H1 (cell line): ENCODE measurements at regions not wholly inside any gene's neighbourhood (a gene's known extent, or its start where the extent isn't known, plus 50 kb on each side); places are given as distances from the start of the nearest gene placed in this dataset.
"Not testable (repeated sequence)": the region's sequence is repeated elsewhere in the genome, so short reads cannot be mapped to it uniquely, and the experiment has no call there.

Source experiments
- CTCF ChIA-PET: fragments of 300-600 bp; sonication (Branson Sonifier 250); formaldehyde crosslinking; loops from one replicate; lab custom pipeline; 2021; ENCODE audit not compliant: partially characterized antibody; lab: Charles Lee
- POLR2A ChIA-PET: fragments of 300-600 bp; sonication (Branson Sonifier 250); formaldehyde crosslinking; loops from one replicate; lab custom pipeline; 2021; ENCODE audit warnings: inconsistent platforms; ENCODE audit not compliant: partially characterized antibody; lab: Charles Lee
- DNase-seq, 2 experiments: peaks; one replicate each; pipeline versions ENCODE4 v3.0.0 to v3.0.0-alpha.2; 2010 to 2022; ENCODE audit warnings: low spot score in 2 of 2, low read depth in 1 of 2, mixed read lengths in 1 of 2
- FAIRE-seq: peaks from 2 replicates; lab custom pipeline; 2011; peaks lifted over from hg19 to GRCh38; lab: Jason Lieb, UNC
- H2AFZ ChIP-seq: 2 replicates; pipeline ENCODE4 v1.8.1; 2012; ENCODE audit warnings: low read length, inconsistent platforms
- H2AK5ac ChIP-seq: 2 replicates; pipeline ENCODE4 v1.6.1; 2013; ENCODE audit warnings: low read depth, low read length
- H2BK120ac ChIP-seq: replicated peaks from 2 replicates; pipeline ENCODE3; 2013; ENCODE audit warnings: low read depth, low read length, inconsistent platforms
- H2BK12ac ChIP-seq: 2 replicates; pipeline ENCODE4 v1.6.1; 2013; ENCODE audit warnings: low read depth, low read length
- H2BK15ac ChIP-seq: 2 replicates; pipeline ENCODE4 v1.6.1; 2013; ENCODE audit warnings: low read length
- H2BK20ac ChIP-seq: 2 replicates; pipeline ENCODE4 v1.6.1; 2013; ENCODE audit warnings: low read length
- H2BK5ac ChIP-seq: 2 replicates; pipeline ENCODE4 v1.6.1; 2013; ENCODE audit warnings: low read depth, low read length
- H3K14ac ChIP-seq: 2 replicates; pipeline ENCODE4 v1.6.1; 2013; ENCODE audit warnings: inconsistent platforms; ENCODE audit not compliant: insufficient read length
- H3K18ac ChIP-seq: 2 replicates; pipeline ENCODE4 v1.6.1; 2013; ENCODE audit warnings: low read length; ENCODE audit errors: extremely low read depth
- H3K23ac ChIP-seq: 2 replicates; pipeline ENCODE4 v1.6.1; 2013; ENCODE audit warnings: inconsistent platforms; ENCODE audit not compliant: insufficient read length
- H3K23me2 ChIP-seq: 2 replicates; pipeline ENCODE4 v1.6.1; 2013; ENCODE audit warnings: low read depth, low read length
- H3K27ac ChIP-seq: 2 replicates; pipeline ENCODE4 v1.6.1; 2011; ENCODE audit warnings: low read depth, low read length, inconsistent platforms
- H3K27me3 ChIP-seq, 4 experiments: replicated peaks in 1 of 4; 1 replicate in 1 of 4; 2 replicates in 3 of 4; pipeline versions ENCODE4 v1.6.1 to v1.8.1; 2011 to 2013; ENCODE audit warnings: low read length in 3 of 4, mild to moderate bottlenecking in 3 of 4, inconsistent platforms in 2 of 4, mixed read lengths in 2 of 4, moderate library complexity in 1 of 4; ENCODE audit not compliant: control insufficient read depth in 3 of 4, insufficient read depth in 3 of 4; ENCODE audit errors: extremely low read depth in 1 of 4
- H3K36me3 ChIP-seq, 4 experiments: 2 replicates each; pipeline versions ENCODE4 v1.6.1 to v1.8.1; 2011 to 2013; ENCODE audit warnings: mild to moderate bottlenecking in 4 of 4, low read length in 3 of 4, moderate library complexity in 2 of 4, control low read depth in 1 of 4, inconsistent platforms in 1 of 4; ENCODE audit not compliant: insufficient read depth in 4 of 4, control insufficient read depth in 2 of 4
- H3K4ac ChIP-seq: replicated peaks from 2 replicates; pipeline ENCODE3; 2013; ENCODE audit warnings: low read length, low read depth, mixed read lengths, inconsistent platforms; ENCODE audit not compliant: insufficient read length
- H3K4me1 ChIP-seq, 4 experiments: replicated peaks in 1 of 4; 1 replicate in 1 of 4; 2 replicates in 3 of 4; pipeline versions ENCODE4 v1.6.1 to v1.8.1; 2011 to 2013; ENCODE audit warnings: low read length in 3 of 4, inconsistent platforms in 2 of 4, mixed read lengths in 1 of 4; ENCODE audit not compliant: insufficient read depth in 4 of 4, control insufficient read depth in 3 of 4
- H3K4me2 ChIP-seq, 2 experiments: 2 replicates each; pipeline versions ENCODE4 v1.6.1 to v1.8.1; 2011 to 2013; ENCODE audit warnings: low read depth in 2 of 2, low read length in 2 of 2, control low read depth in 1 of 2, inconsistent platforms in 1 of 2, mild to moderate bottlenecking in 1 of 2; ENCODE audit not compliant: insufficient read depth in 1 of 2
- H3K4me3 ChIP-seq, 4 experiments: fragments of 200-600, 300-600 bp in 1 of 4; sonication (generic), shearing (Covaris generic), sonication (Bioruptor Twin) in 1 of 4; 2 replicates each; pipeline versions ENCODE4 v1.5.1 to v1.8.1; 2011 to 2016; ENCODE audit warnings: low read length in 4 of 4, low read depth in 3 of 4, control low read depth in 2 of 4, inconsistent platforms in 2 of 4, mild to moderate bottlenecking in 2 of 4, mixed read lengths in 1 of 4, moderate library complexity in 1 of 4; ENCODE audit not compliant: insufficient read depth in 2 of 4; ENCODE audit errors: extremely low read depth in 1 of 4
- H3K56ac ChIP-seq: replicated peaks from 2 replicates; pipeline ENCODE3; 2013; ENCODE audit warnings: low read depth, mild to moderate bottlenecking, mixed read lengths, low read length, inconsistent platforms; ENCODE audit not compliant: insufficient read length
- H3K79me1 ChIP-seq: 2 replicates; pipeline ENCODE4 v1.6.1; 2013; ENCODE audit warnings: low read depth, low read length, control low read depth
- H3K79me2 ChIP-seq, 2 experiments: 2 replicates each; pipeline versions ENCODE4 v1.6.1 to v1.8.1; 2012 to 2013; ENCODE audit warnings: low read length in 2 of 2, mild to moderate bottlenecking in 2 of 2, inconsistent platforms in 1 of 2; ENCODE audit not compliant: insufficient read depth in 2 of 2, control insufficient read depth in 1 of 2
- H3K9ac ChIP-seq, 4 experiments: replicated peaks in 1 of 4; 1 replicate in 1 of 4; 2 replicates in 3 of 4; pipeline versions ENCODE4 v1.6.1 to v1.8.1; 2011 to 2013; ENCODE audit warnings: low read depth in 3 of 4, low read length in 3 of 4, control low read depth in 2 of 4, mild to moderate bottlenecking in 2 of 4, moderate library complexity in 2 of 4, inconsistent platforms in 1 of 4; ENCODE audit errors: extremely low read depth in 1 of 4
- H3K9me3 ChIP-seq, 2 experiments: 2 replicates each; pipeline versions ENCODE4 v1.6.1 to v1.8.1; 2012 to 2013; ENCODE audit warnings: mild to moderate bottlenecking in 2 of 2, moderate library complexity in 2 of 2, control low read depth in 1 of 2, inconsistent platforms in 1 of 2, low read depth in 1 of 2, low read length in 1 of 2, mixed read lengths in 1 of 2; ENCODE audit not compliant: insufficient read depth in 2 of 2
- H4K20me1 ChIP-seq, 2 experiments: replicated peaks in 1 of 2; 2 replicates each; pipeline versions ENCODE3 to v1.8.1; 2011 to 2013; ENCODE audit warnings: inconsistent platforms in 2 of 2, low read length in 2 of 2, mild to moderate bottlenecking in 1 of 2; ENCODE audit not compliant: insufficient read depth in 2 of 2, control insufficient read depth in 1 of 2
- H4K5ac ChIP-seq: 2 replicates; pipeline ENCODE4 v1.6.1; 2013; ENCODE audit warnings: low read length, low read depth, mixed read lengths, inconsistent platforms; ENCODE audit not compliant: insufficient read length
- H4K8ac ChIP-seq: 2 replicates; pipeline ENCODE4 v1.8.0; 2013; ENCODE audit warnings: mild to moderate bottlenecking, moderate library complexity, low read length, inconsistent platforms; ENCODE audit not compliant: insufficient read depth; ENCODE audit errors: extremely low read depth
- H4K91ac ChIP-seq: replicated peaks from 2 replicates; pipeline ENCODE3; 2013; ENCODE audit warnings: low read length, mixed read lengths, inconsistent platforms; ENCODE audit not compliant: insufficient read length
- MAX ChIP-seq: IDR thresholded peaks from 2 replicates; pipeline ENCODE4 v1.6.1; 2012; ENCODE audit warnings: inconsistent platforms
- WGBS, 2 experiments: shearing (Covaris generic) in 1 of 2; methylation state at CpG; one replicate each; pipeline versions ENCODE4 v1.1.6 to v1.1.7; 2013 to 2015; ENCODE audit warnings: low lambda C conversion rate in 2 of 2, mixed read lengths in 2 of 2, inconsistent platforms in 1 of 2, low coverage in 1 of 2, missing lambda C conversion rate in 1 of 2; ENCODE audit not compliant: insufficient replicate concordance in 2 of 2, insufficient coverage in 1 of 2, insufficient read length in 1 of 2; ENCODE audit errors: extremely low coverage in 1 of 2, missing lambda C conversion rate in 1 of 2; 5-methylcytosine and 5-hydroxymethylcytosine counted together

GRCh38 chr10:71088054-71088453 is 124.3 kb upstream of the UNC5B start (continued):
- no peak for TF ChIP-seq MAX

GRCh38 chr10:71088578-71088977 is 123.8 kb upstream of the UNC5B start:
- H2BK12ac ChIP-seq, H3K4me2 ChIP-seq, H4K91ac ChIP-seq, H3K23ac ChIP-seq, H4K5ac ChIP-seq, H2BK20ac ChIP-seq, H3K23me2 ChIP-seq, H3K4me3 ChIP-seq, H2BK5ac ChIP-seq, H4K20me1 ChIP-seq, H3K79me2 ChIP-seq, H2BK15ac ChIP-seq, H2AFZ ChIP-seq, H3K9me3 ChIP-seq, H3K27ac ChIP-seq, H3K4ac ChIP-seq, H3K27me3 ChIP-seq, H3K18ac ChIP-seq, FAIRE-seq, H2BK120ac ChIP-seq, H3K79me1 ChIP-seq, H3K9ac ChIP-seq, H4K8ac ChIP-seq, H2AK5ac ChIP-seq, H3K14ac ChIP-seq, H3K56ac ChIP-seq, H3K36me3 ChIP-seq, POLR2A ChIA-PET: not testable (repeated sequence)
- CTCF ChIA-PET = interaction anchor here (1.1 to 2.8 kb wide), 5 partner anchors 12 to 185 kb away, joined by 3 to 9 read pairs (median 4); no protein-coding TSS in a partner anchor
- 83% methylated on average over 7 of the region's 7 CpGs; no CpG with 5 or more reads in 1 of the 2 experiments for WGBS, 2 experiments
- peaks cover 0 to 17% (median 3%) of the 10 kb centered on the region in 4 experiments; a peak in 3 of 7 replicates for H3K4me1 ChIP-seq
- DNase-seq = peak in 1 of 2 experiments; percentile 19
